ENCODE measurements at regions not wholly inside any gene's neighbourhood (a gene's known extent, or its start where the extent isn't known, plus 50 kb on each side); places are given as distances from the start of the nearest gene placed in this dataset.

GRCh38 chr4:146049802-146050201 is 111.2 kb upstream of the ZNF827 start:
- TF ChIP-seq CTCF (IDR thresholded peaks at IDR 0.05; ENCODE audit: control extremely low read depth in 1 of 3, insufficient read depth in 1 of 3, low read depth in 1 of 3, low read length in 3 of 3) (no peak), EZH2 (IDR thresholded peaks at IDR 0.05; ENCODE audit: low read depth, low read length, severe bottlenecking) (no peak), NRF1 (IDR thresholded peaks at IDR 0.05; ENCODE audit: low read depth, low read length) (no peak), SUZ12 (IDR thresholded peaks at IDR 0.05; ENCODE audit: low read length) (no peak), KDM5A (IDR thresholded peaks at IDR 0.05; ENCODE audit: low read length) (no peak), ATF2 (IDR thresholded peaks at IDR 0.05; ENCODE audit: low read length) (no peak), RFX5 (IDR thresholded peaks at IDR 0.05; ENCODE audit: borderline replicate concordance, low read depth, low read length) (no peak), POLR2A (IDR thresholded peaks at IDR 0.05; ENCODE audit: control extremely low read depth in 1 of 2, low read depth in 2 of 2, low read length in 2 of 2) (no peak), ATF3 (IDR thresholded peaks at IDR 0.05; ENCODE audit: insufficient read depth, low read depth, low read length) (no peak), RAD21 (IDR thresholded peaks at IDR 0.05 in 1 of 2, conservative IDR thresholded peaks at IDR 0.05 in 1 of 2; ENCODE audit: low read depth in 2 of 2, low read length in 2 of 2) (no peak)

All from H1 (cell line).